Hepatocyte (in vitro differentiated cells): ENCODE measurements at regions not wholly inside any gene's neighbourhood (a gene's known extent, or its start where the extent isn't known, plus 50 kb on each side); places are given as distances from the start of the nearest gene placed in this dataset.
"Not testable (repeated sequence)": the region's sequence is repeated elsewhere in the genome, so short reads cannot be mapped to it uniquely, and the experiment has no call there.

Experiments
- DNase-seq: peaks from one replicate; pipeline ENCODE4 v3.0.0-alpha.2; 2016; ENCODE audit warnings: low spot score
- H2AFZ ChIP-seq: fragments of 200-600 bp; sonication (generic); 2 replicates; pipeline ENCODE4 v1.6.0; 2016; ENCODE audit warnings: antibody characterized with exemption, mild to moderate bottlenecking
- H3K27ac ChIP-seq: fragments of 200-600 bp; sonication (generic); 2 replicates; pipeline ENCODE4 v1.5.1; 2016; ENCODE audit warnings: mild to moderate bottlenecking
- H3K27me3 ChIP-seq: fragments of 200-600 bp; sonication (generic); 2 replicates; pipeline ENCODE4 v1.6.1; 2016
- H3K36me3 ChIP-seq: fragments of 200-600 bp; sonication (generic); replicated peaks from 2 replicates; pipeline ENCODE4 v1.5.1; 2016; ENCODE audit warnings: low read depth; ENCODE audit not compliant: insufficient read depth
- H3K4me1 ChIP-seq: fragments of 200-600 bp; sonication (generic); 2 replicates; pipeline ENCODE4 v1.5.1; 2016; ENCODE audit warnings: mild to moderate bottlenecking, moderate library complexity; ENCODE audit not compliant: insufficient read depth
- H3K4me2 ChIP-seq: fragments of 200-600 bp; sonication (generic); 2 replicates; pipeline ENCODE4 v1.6.0; 2016
- H3K4me3 ChIP-seq: fragments of 200-600 bp; sonication (generic); 2 replicates; pipeline ENCODE4 v1.5.1; 2016; ENCODE audit warnings: mild to moderate bottlenecking
- H3K79me2 ChIP-seq: fragments of 200-600 bp; sonication (generic); 2 replicates; pipeline ENCODE4 v1.6.0; 2017; ENCODE audit warnings: mild to moderate bottlenecking
- H3K9me2 ChIP-seq: fragments of 200-600 bp; sonication (generic); replicated peaks from 2 replicates; pipeline ENCODE4 v1.6.0; 2017; ENCODE audit warnings: mild to moderate bottlenecking; ENCODE audit not compliant: insufficient read depth
- H3K9me3 ChIP-seq: fragments of 200-600 bp; sonication (generic); 2 replicates; pipeline ENCODE4 v1.5.1; 2016; ENCODE audit warnings: low read depth, mild to moderate bottlenecking
- H4K20me1 ChIP-seq: fragments of 200-600 bp; sonication (generic); 2 replicates; pipeline ENCODE4 v1.6.0; 2016; ENCODE audit warnings: mild to moderate bottlenecking; ENCODE audit not compliant: insufficient read depth, poor library complexity, severe bottlenecking
- CTCF ChIP-seq: fragments of 200-600 bp; sonication (generic); IDR thresholded peaks from 2 replicates; pipeline ENCODE4 v1.5.1; 2016; ENCODE audit warnings: antibody characterized with exemption, mild to moderate bottlenecking; ENCODE audit not compliant: poor library complexity
- EZH2 ChIP-seq: fragments of 200-600 bp; sonication (generic); IDR thresholded peaks from 2 replicates; pipeline ENCODE4 v1.6.1; 2016; ENCODE audit warnings: antibody characterized with exemption, mild to moderate bottlenecking, borderline replicate concordance
- EZH2phosphoT487 ChIP-seq: fragments of 200-600 bp; sonication (generic); IDR thresholded peaks from one replicate; pipeline ENCODE4 v1.6.1; 2018; ENCODE audit warnings: antibody characterized with exemption, mild to moderate bottlenecking, low read depth, moderate library complexity; ENCODE audit not compliant: unreplicated experiment, severe bottlenecking
- WGBS: methylation state at CpG from one replicate; pipeline ENCODE4 v1.1.6; 2016; ENCODE audit warnings: low lambda C conversion rate; ENCODE audit errors: missing lambda C conversion rate; 5-methylcytosine and 5-hydroxymethylcytosine counted together

DNA sequence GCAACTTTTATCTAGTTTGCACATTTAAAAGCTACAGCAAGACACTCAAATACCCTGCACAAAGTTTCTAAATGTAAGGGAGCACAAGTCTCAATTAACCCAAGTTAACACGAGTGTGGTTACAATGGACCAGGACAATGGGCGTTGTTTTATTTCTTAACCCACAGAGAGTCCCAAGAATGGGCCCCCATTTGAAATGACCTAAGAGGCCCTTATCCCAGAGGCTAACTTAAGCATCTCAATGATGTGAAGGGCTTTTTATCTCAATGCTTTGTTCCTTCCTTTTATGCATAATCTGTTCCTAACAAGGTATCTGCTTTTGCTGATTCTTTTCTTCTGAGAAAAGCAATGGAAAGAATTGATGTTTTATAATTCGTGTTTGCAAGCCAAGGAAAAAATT, 151.5 kb upstream of the SALL3 start:
- no peak overlapping the region for H3K27ac ChIP-seq
- TF ChIP-seq CTCF: no peak
- no peak for TF ChIP-seq EZH2phosphoT487
- no peak for TF ChIP-seq EZH2
- H3K36me3 ChIP-seq: no peaks in the 10 kb centered on the region
- no peaks in the 10 kb centered on the region for H4K20me1 ChIP-seq
- H2AFZ ChIP-seq: no peak overlapping the region
- H3K4me3 ChIP-seq: no peak overlapping the region
- H3K27me3 ChIP-seq: no peaks in the 10 kb centered on the region
- no peaks in the 10 kb centered on the region for H3K4me1 ChIP-seq
- no peak for DNase-seq
- H3K79me2 ChIP-seq: no peaks in the 10 kb centered on the region
- H3K9me3 ChIP-seq: no peaks in the 10 kb centered on the region
- no peak overlapping the region for H3K4me2 ChIP-seq
- 83% methylated on average over 3 of the region's 3 CpGs for WGBS
- H3K9me2 ChIP-seq: no peaks in the 10 kb centered on the region

- 85% methylated on average over 16 of the region's 16 CpGs for WGBS
- not testable (repeated sequence) for H4K20me1 ChIP-seq, H3K36me3 ChIP-seq, DNase-seq, H3K27ac ChIP-seq, H3K9me2 ChIP-seq, H3K9me3 ChIP-seq, H3K4me3 ChIP-seq, H3K4me2 ChIP-seq, H2AFZ ChIP-seq, H3K79me2 ChIP-seq, H3K4me1 ChIP-seq, H3K27me3 ChIP-seq
Observed at GRCh38 chr18:78829026-78829425, 150.6 kb upstream of the SALL3 start.

- 94% methylated on average over 10 of the region's 10 CpGs for WGBS
- no peaks in the 10 kb centered on the region for H4K20me1 ChIP-seq
- H3K9me3 ChIP-seq: no peaks in the 10 kb centered on the region
- H3K79me2 ChIP-seq: no peaks in the 10 kb centered on the region
- H3K27me3 ChIP-seq: no peaks in the 10 kb centered on the region
- H3K9me2 ChIP-seq: no peaks in the 10 kb centered on the region
- no peak overlapping the region for H3K4me3 ChIP-seq
- TF ChIP-seq EZH2 (no peak), CTCF (no peak), EZH2phosphoT487 (no peak)
- no peaks in the 10 kb centered on the region for H3K36me3 ChIP-seq
- no peak overlapping the region for H3K27ac ChIP-seq
- no peak overlapping the region for H3K4me2 ChIP-seq
- DNase-seq: no peak
- H2AFZ ChIP-seq: no peak overlapping the region
- H3K4me1 ChIP-seq: no peaks in the 10 kb centered on the region
Observed at GRCh38 chr18:78830161-78830560, 149.5 kb upstream of the SALL3 start.

DNA sequence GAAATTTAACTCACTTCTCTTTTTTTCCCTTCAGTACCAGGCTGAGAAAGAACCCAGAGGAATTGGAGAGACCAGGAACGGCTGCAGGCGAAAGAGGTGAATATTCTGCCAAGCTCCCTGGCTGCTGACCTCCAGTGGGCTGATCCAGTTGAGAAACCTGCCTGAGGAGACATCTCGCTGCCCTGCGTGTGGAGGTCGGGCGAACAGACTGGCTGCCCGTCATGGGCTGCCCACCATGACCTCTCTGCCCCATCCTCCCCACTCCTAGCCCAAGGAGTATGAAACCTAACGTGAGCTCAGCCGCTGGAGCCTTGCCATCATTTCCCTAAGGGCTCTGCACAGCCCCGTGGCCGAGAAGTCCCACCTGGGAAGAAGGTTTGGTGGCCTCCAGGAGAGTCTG, 148.8 kb upstream of the SALL3 start:
- Histone ChIP-seq H3K36me3 (no peaks in the 10 kb centered on the region), H3K4me1 (no peaks in the 10 kb centered on the region), H3K4me3 (no peak overlapping the region), H3K9me3 (no peaks in the 10 kb centered on the region), H3K4me2 (no peak overlapping the region), H3K9me2 (no peaks in the 10 kb centered on the region), H2AFZ (no peak overlapping the region), H3K27ac (no peak overlapping the region), H3K79me2 (no peaks in the 10 kb centered on the region), H4K20me1 (no peaks in the 10 kb centered on the region), H3K27me3 (no peaks in the 10 kb centered on the region)
- WGBS: 91% methylated on average over 11 of the region's 11 CpGs
- no peak for DNase-seq
- TF ChIP-seq EZH2: no peak
- no peak for TF ChIP-seq CTCF
- TF ChIP-seq EZH2phosphoT487: no peak
